ENCODE measurements at regions not wholly inside any gene's neighbourhood (a gene's known extent, or its start where the extent isn't known, plus 50 kb on each side); places are given as distances from the start of the nearest gene placed in this dataset.

DNA sequence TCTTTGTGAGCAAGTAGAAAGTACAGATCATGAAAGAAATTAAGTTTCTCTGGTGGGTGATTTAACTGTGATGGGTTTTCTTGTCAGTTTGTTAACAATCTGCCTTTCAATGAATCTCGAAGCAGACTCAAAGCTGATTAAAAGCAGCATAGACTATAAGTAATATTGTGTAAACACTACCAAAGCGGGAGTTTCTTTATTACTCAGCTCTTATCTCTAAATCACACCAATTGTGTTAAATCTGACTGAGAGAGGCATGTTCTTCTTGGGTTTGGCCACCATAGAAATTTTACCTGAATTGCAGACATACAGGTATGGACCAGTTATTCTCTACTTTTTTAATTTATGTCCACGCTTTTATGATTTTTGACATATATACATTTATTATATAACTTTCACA, 65.2 kb downstream of the DKK1 start:
- Histone ChIP-seq H3K9me3 (replicated peaks; ENCODE audit: control insufficient read depth, insufficient read depth, low read length) (no peaks in the 10 kb centered on the region), H3K9ac (replicated peaks; ENCODE audit: extremely low read depth, insufficient read depth, low read length) (no peak overlapping the region), H2AFZ (ENCODE audit: low read depth, low read length) (peak overlapping the region; percentile 58), H3K27ac (ENCODE audit: insufficient read depth, low read depth, low read length) (no peak overlapping the region), H3K9me1 (replicated peaks; ENCODE audit: control insufficient read depth, extremely low read depth, insufficient read depth, low read length) (no peaks in the 10 kb centered on the region), H3K4me1 (ENCODE audit: control insufficient read depth, extremely low read depth, insufficient read depth, low read length) (peaks cover 5% of the 10 kb centered on the region), H3K4me2 (ENCODE audit: insufficient read depth, low read length) (peak overlapping the region; percentile 22), H3K79me2 (ENCODE audit: control insufficient read depth, insufficient read depth, low read length) (no peaks in the 10 kb centered on the region), H3K4me3 (replicated peaks in 1 of 3; ENCODE audit: insufficient read depth in 1 of 3, low read depth in 1 of 3, low read length in 3 of 3) (no peak overlapping the region), H4K20me1 (replicated peaks; ENCODE audit: control insufficient read depth, extremely low read depth, insufficient read depth, low read length) (no peaks in the 10 kb centered on the region), H3K27me3 (ENCODE audit: control insufficient read depth in 2 of 2, insufficient read depth in 2 of 2, low read length in 2 of 2) (no peaks in the 10 kb centered on the region), H3K36me3 (ENCODE audit: control insufficient read depth in 2 of 2, extremely low read depth in 1 of 2, insufficient read depth in 2 of 2, low read length in 2 of 2) (no peaks in the 10 kb centered on the region)
- FAIRE-seq (no peak), DNase-seq (ENCODE audit: low read depth, low spot score) (peak; percentile 11)
- ChIA-PET POLR2A (no interaction called here), CTCF (interaction anchor here (0.8 to 2.1 kb wide), 4 partner anchors 10 to 110 kb away, joined by 3 to 7 read pairs (median 3); partner anchors contain the start of gene DKK1)
- intact Hi-C loops (cut with micrococcal nuclease): no loop called here
- BruUV-seq (replicated peaks): no TSS peak
- dilution Hi-C loops (cut with MboI; ENCODE audit: extremely low pct_ligation_motif_present, low sequenced_read_pairs): no loop called here
- no peak for TF ChIP-seq POLR2A (IDR thresholded peaks at IDR 0.05; ENCODE audit: low read depth, low read length)
- peak; percentile 69 for TF ChIP-seq GATA2 (IDR thresholded peaks at IDR 0.05; ENCODE audit: insufficient read depth, insufficient read length, low read depth, low read length)

DNA sequence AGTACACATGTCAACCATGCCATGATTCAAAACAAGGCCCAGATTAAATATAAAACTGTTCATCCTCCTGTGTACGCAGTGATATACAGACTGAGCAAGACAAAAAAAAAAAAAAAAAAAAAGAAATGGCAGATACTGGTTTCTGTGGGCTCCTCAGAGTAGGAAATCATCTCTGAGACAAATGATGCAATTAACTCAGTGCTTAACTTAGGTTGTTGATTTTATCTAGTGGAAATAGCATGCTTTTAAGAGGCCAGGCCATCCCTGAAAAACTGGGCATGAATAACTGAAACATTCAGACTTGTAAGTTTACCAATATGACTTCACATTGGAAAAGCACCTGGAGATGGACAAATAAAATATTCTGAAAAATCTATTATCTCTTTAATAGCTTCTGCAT, 69.0 kb downstream of the DKK1 start:
- H3K4me3 ChIP-seq (replicated peaks in 1 of 3; ENCODE audit: insufficient read depth in 1 of 3, low read depth in 1 of 3, low read length in 3 of 3): no peak overlapping the region
- ChIA-PET POLR2A (no interaction called here), CTCF (interaction anchor here (1.8 kb wide), 1 partner anchor 28 kb away, joined by 4 read pairs; no protein-coding TSS in a partner anchor)
- H3K4me1 ChIP-seq (ENCODE audit: control insufficient read depth, extremely low read depth, insufficient read depth, low read length): peaks cover 14% of the 10 kb centered on the region
- H3K9ac ChIP-seq (replicated peaks; ENCODE audit: extremely low read depth, insufficient read depth, low read length): no peak overlapping the region
- dilution Hi-C loops (cut with MboI; ENCODE audit: extremely low pct_ligation_motif_present, low sequenced_read_pairs): no loop called here
- TF ChIP-seq GATA2 (IDR thresholded peaks at IDR 0.05; ENCODE audit: insufficient read depth, insufficient read length, low read depth, low read length): no peak
- TF ChIP-seq FOS (IDR thresholded peaks at IDR 0.05; ENCODE audit: borderline replicate concordance, insufficient read depth, low read length): no peak
- TF ChIP-seq, protein P1, sequence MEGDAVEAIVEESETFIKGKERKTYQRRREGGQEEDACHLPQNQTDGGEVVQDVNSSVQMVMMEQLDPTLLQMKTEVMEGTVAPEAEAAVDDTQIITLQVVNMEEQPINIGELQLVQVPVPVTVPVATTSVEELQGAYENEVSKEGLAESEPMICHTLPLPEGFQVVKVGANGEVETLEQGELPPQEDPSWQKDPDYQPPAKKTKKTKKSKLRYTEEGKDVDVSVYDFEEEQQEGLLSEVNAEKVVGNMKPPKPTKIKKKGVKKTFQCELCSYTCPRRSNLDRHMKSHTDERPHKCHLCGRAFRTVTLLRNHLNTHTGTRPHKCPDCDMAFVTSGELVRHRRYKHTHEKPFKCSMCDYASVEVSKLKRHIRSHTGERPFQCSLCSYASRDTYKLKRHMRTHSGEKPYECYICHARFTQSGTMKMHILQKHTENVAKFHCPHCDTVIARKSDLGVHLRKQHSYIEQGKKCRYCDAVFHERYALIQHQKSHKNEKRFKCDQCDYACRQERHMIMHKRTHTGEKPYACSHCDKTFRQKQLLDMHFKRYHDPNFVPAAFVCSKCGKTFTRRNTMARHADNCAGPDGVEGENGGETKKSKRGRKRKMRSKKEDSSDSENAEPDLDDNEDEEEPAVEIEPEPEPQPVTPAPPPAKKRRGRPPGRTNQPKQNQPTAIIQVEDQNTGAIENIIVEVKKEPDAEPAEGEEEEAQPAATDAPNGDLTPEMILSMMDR (IDR thresholded peaks at IDR 0.05; ENCODE audit: extremely low read depth in 1 of 2, insufficient read depth in 1 of 2, low read depth in 1 of 2, low read length in 2 of 2): no peak
- TF ChIP-seq, protein P2, sequence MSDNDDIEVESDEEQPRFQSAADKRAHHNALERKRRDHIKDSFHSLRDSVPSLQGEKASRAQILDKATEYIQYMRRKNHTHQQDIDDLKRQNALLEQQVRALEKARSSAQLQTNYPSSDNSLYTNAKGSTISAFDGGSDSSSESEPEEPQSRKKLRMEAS (IDR thresholded peaks at IDR 0.05; ENCODE audit: insufficient read depth, insufficient read length): no peak
- TF ChIP-seq MYC (IDR thresholded peaks at IDR 0.05; ENCODE audit: low read depth, low read length): no peak
- no peak for TF ChIP-seq EZH2 (IDR thresholded peaks at IDR 0.05; ENCODE audit: borderline replicate concordance, low read depth, low read length, severe bottlenecking)
- no peak for TF ChIP-seq POLR2A (IDR thresholded peaks at IDR 0.05; ENCODE audit: low read depth, low read length)
- TF ChIP-seq POLR2AphosphoS5 (IDR thresholded peaks at IDR 0.05; ENCODE audit: insufficient read depth, low read depth, low read length): no peak
- no peak for TF ChIP-seq JUN (IDR thresholded peaks at IDR 0.05; ENCODE audit: borderline replicate concordance, insufficient read depth, insufficient read length, low read depth)
- H3K9me1 ChIP-seq (replicated peaks; ENCODE audit: control insufficient read depth, extremely low read depth, insufficient read depth, low read length): no peaks in the 10 kb centered on the region
- H3K27me3 ChIP-seq (ENCODE audit: control insufficient read depth in 2 of 2, insufficient read depth in 2 of 2, low read length in 2 of 2): no peaks in the 10 kb centered on the region
- no peak for FAIRE-seq
- DNase-seq (ENCODE audit: low read depth, low spot score): no peak
- no peaks in the 10 kb centered on the region for H3K9me3 ChIP-seq (replicated peaks; ENCODE audit: control insufficient read depth, insufficient read depth, low read length)
- no peaks in the 10 kb centered on the region for H3K36me3 ChIP-seq (ENCODE audit: control insufficient read depth in 2 of 2, extremely low read depth in 1 of 2, insufficient read depth in 2 of 2, low read length in 2 of 2)
- H3K27ac ChIP-seq (ENCODE audit: insufficient read depth, low read depth, low read length): no peak overlapping the region
- no peaks in the 10 kb centered on the region for H3K79me2 ChIP-seq (ENCODE audit: control insufficient read depth, insufficient read depth, low read length)
- BruUV-seq (replicated peaks): no TSS peak
- intact Hi-C loops (cut with micrococcal nuclease): no loop called here
- H3K4me2 ChIP-seq (ENCODE audit: insufficient read depth, low read length): no peak overlapping the region
- H2AFZ ChIP-seq (ENCODE audit: low read depth, low read length): no peak overlapping the region
- no peaks in the 10 kb centered on the region for H4K20me1 ChIP-seq (replicated peaks; ENCODE audit: control insufficient read depth, extremely low read depth, insufficient read depth, low read length)
